GM21367 (cell line): ENCODE measurements at regions not wholly inside any gene's neighbourhood (a gene's known extent, or its start where the extent isn't known, plus 50 kb on each side); places are given as distances from the start of the nearest gene placed in this dataset.
"Not testable (repeated sequence)": the region's sequence is repeated elsewhere in the genome, so short reads cannot be mapped to it uniquely, and the experiment has no call there.

Experiments used
- ATAC-seq: cut with Tn5 transposase; IDR thresholded peaks from one replicate; pipeline ENCODE4 v1.9.1; 2021; ENCODE audit not compliant: unreplicated experiment

- ATAC-seq: no peak
These were observed 104.5 kb upstream of the UGP2 start for GRCh38 chr2:63737081-63737751.

- no peak for ATAC-seq
These were observed 103.7 kb upstream of the UGP2 start for GRCh38 chr2:63738019-63738418.

GRCh38 chr2:63739180-63739579 lies 102.5 kb upstream of the UGP2 start:
- not testable (repeated sequence) for ATAC-seq

- no peak for ATAC-seq
These were observed 101.7 kb upstream of the UGP2 start for GRCh38 chr2:63740020-63740419.

- ATAC-seq: no peak
These were observed 100.8 kb upstream of the UGP2 start for GRCh38 chr2:63740943-63741342.

GRCh38 chr2:63741884-63742579 lies 99.7 kb upstream of the UGP2 start:
- ATAC-seq: no peak

- ATAC-seq: no peak
These were observed 99.1 kb upstream of the UGP2 start for GRCh38 chr2:63742580-63742976.

- ATAC-seq: no peak
These were observed 98.3 kb upstream of the UGP2 start for GRCh38 chr2:63743170-63743981.

GRCh38 chr2:63743982-63744966 lies 97.4 kb upstream of the UGP2 start:
- ATAC-seq: no peak

GRCh38 chr2:63746548-63746947 lies 95.1 kb upstream of the UGP2 start:
- ATAC-seq: not testable (repeated sequence)

GRCh38 chr2:63751901-63752300 lies 89.8 kb upstream of the UGP2 start:
- no peak for ATAC-seq

GRCh38 chr2:63755216-63755615 lies 86.5 kb upstream of the UGP2 start:
- no peak for ATAC-seq

GRCh38 chr2:63755965-63756364 lies 85.7 kb upstream of the UGP2 start:
- no peak for ATAC-seq

- no peak for ATAC-seq
These were observed 78.2 kb upstream of the UGP2 start for GRCh38 chr2:63763391-63763941.

GRCh38 chr2:63764630-63765029 lies 77.1 kb upstream of the UGP2 start:
- ATAC-seq: no peak

- no peak for ATAC-seq
These were observed 76.6 kb upstream of the UGP2 start for GRCh38 chr2:63765117-63765516.

- no peak for ATAC-seq
These were observed 74.4 kb upstream of the UGP2 start for GRCh38 chr2:63767307-63767706.

GRCh38 chr2:63768051-63768450 lies 73.6 kb upstream of the UGP2 start:
- ATAC-seq: no peak

GRCh38 chr2:63769915-63770314 lies 71.8 kb upstream of the UGP2 start:
- ATAC-seq: no peak

- ATAC-seq: no peak
These were observed 69.6 kb upstream of the UGP2 start for GRCh38 chr2:63772061-63772460.
